HEK293 (cell line): ENCODE measurements at regions not wholly inside any gene's neighbourhood (a gene's known extent, or its start where the extent isn't known, plus 50 kb on each side); places are given as distances from the start of the nearest gene placed in this dataset.

Experiments
- CTCF ChIA-PET: fragments of 350-600 bp; formaldehyde crosslinking; extraction: SDS; loops from one replicate; lab custom pipeline; 2021; ENCODE audit warnings: antibody characterized with exemption; lab: Yijun Ruan, JAX
- POLR2A ChIA-PET: fragments of 300-600 bp; formaldehyde crosslinking; extraction: SDS; loops from one replicate; lab custom pipeline; 2020; ENCODE audit warnings: antibody characterized with exemption, inconsistent platforms; lab: Yijun Ruan, JAX
- H3K27ac ChIP-seq: fragments of 200-500 bp; sonication (Bioruptor generic); 2 replicates; pipeline ENCODE4 v1.5.1; 2014; ENCODE audit warnings: low read depth, low read length, control low read depth, inconsistent platforms; ENCODE audit errors: extremely low read depth
- H3K36me3 ChIP-seq, 2 experiments: fragments of 200-500 bp in 1 of 2; sonication (Bioruptor generic) in 1 of 2; 1 replicate in 1 of 2; 2 replicates in 1 of 2; pipeline ENCODE4 v1.5.1; 2014 to 2017; ENCODE audit warnings: inconsistent platforms in 2 of 2, low read length in 2 of 2; ENCODE audit not compliant: control insufficient read depth in 2 of 2, insufficient read depth in 1 of 2
- H3K4me1 ChIP-seq: fragments of 200-500 bp; sonication (Bioruptor generic); 2 replicates; pipeline ENCODE4 v1.5.1; 2014; ENCODE audit warnings: mild to moderate bottlenecking, low read length, inconsistent platforms; ENCODE audit not compliant: control insufficient read depth, insufficient read depth
- H3K4me3 ChIP-seq: 2 replicates; pipeline ENCODE4 v1.5.1; 2011; ENCODE audit warnings: low read depth, mild to moderate bottlenecking, control low read depth, low read length, moderate library complexity
- H3K9me3 ChIP-seq: fragments of 200-500 bp; sonication (Bioruptor generic); 2 replicates; pipeline ENCODE4 v1.5.1; 2014; ENCODE audit warnings: low read depth, low read length, inconsistent platforms; ENCODE audit not compliant: control insufficient read depth, insufficient read depth
- HOXC10 ChIP-seq: sonication (generic); formaldehyde crosslinking; IDR thresholded peaks from 2 replicates; pipeline ENCODE4 v1.8.1; 2023; ENCODE audit warnings: mild to moderate bottlenecking, missing genetic modification reagents
- WT1 ChIP-seq: fragments of 450-650 bp; formaldehyde crosslinking; IDR thresholded peaks from 2 replicates; pipeline ENCODE4 v1.5.1; 2016; ENCODE audit warnings: missing biosample characterization, missing genetic modification characterization
- ZNF155 ChIP-seq: fragments of 450-650 bp; formaldehyde crosslinking; IDR thresholded peaks from 2 replicates; pipeline ENCODE4 v1.5.1; 2016; ENCODE audit warnings: missing biosample characterization, missing genetic modification characterization
- ZNF157 ChIP-seq: fragments of 450-650 bp; formaldehyde crosslinking; IDR thresholded peaks from 2 replicates; pipeline ENCODE4 v1.5.1; 2016; ENCODE audit warnings: missing biosample characterization, missing genetic modification characterization
- ZNF266 ChIP-seq: fragments of 450-650 bp; formaldehyde crosslinking; IDR thresholded peaks from 2 replicates; pipeline ENCODE4 v1.5.1; 2016; ENCODE audit warnings: missing biosample characterization, missing genetic modification characterization, low read depth
- ZNF274 ChIP-seq, 2 experiments: fragments of 200-500 bp in 1 of 2; fragments of 450-650 bp in 1 of 2; sonication (Bioruptor generic) in 1 of 2; formaldehyde crosslinking in 1 of 2; IDR thresholded peaks; 2 replicates each; pipeline versions ENCODE4 v1.5.1 to v1.6.1; 2014 to 2016; ENCODE audit warnings: borderline replicate concordance in 1 of 2, inconsistent platforms in 1 of 2, low read length in 1 of 2, missing biosample characterization in 1 of 2, missing genetic modification characterization in 1 of 2
- ZNF416 ChIP-seq: fragments of 450-650 bp; formaldehyde crosslinking; IDR thresholded peaks from 2 replicates; pipeline ENCODE4 v1.5.1; 2016; ENCODE audit warnings: missing biosample characterization, missing genetic modification characterization
- ZNF514 ChIP-seq: fragments of 450-650 bp; formaldehyde crosslinking; IDR thresholded peaks from 2 replicates; pipeline ENCODE4 v1.5.1; 2016; ENCODE audit warnings: missing biosample characterization, missing genetic modification characterization
- ZNF521 ChIP-seq: fragments of 450-650 bp; formaldehyde crosslinking; IDR thresholded peaks from 2 replicates; pipeline ENCODE4 v1.5.1; 2017; ENCODE audit warnings: missing biosample characterization, mild to moderate bottlenecking, missing genetic modification characterization
- ZNF585B ChIP-seq: fragments of 450-650 bp; formaldehyde crosslinking; IDR thresholded peaks from 2 replicates; pipeline ENCODE4 v1.5.1; 2016; ENCODE audit warnings: missing biosample characterization, missing genetic modification characterization
- ZNF654 ChIP-seq: fragments of 450-650 bp; formaldehyde crosslinking; IDR thresholded peaks from 2 replicates; pipeline ENCODE4 v1.5.1; 2016; ENCODE audit warnings: low read depth, missing biosample characterization, missing genetic modification characterization
- ZNF664 ChIP-seq: fragments of 450-650 bp; formaldehyde crosslinking; IDR thresholded peaks from 2 replicates; pipeline ENCODE4 v1.5.1; 2016; ENCODE audit warnings: missing biosample characterization, missing genetic modification characterization
- ZSCAN23 ChIP-seq: fragments of 450-650 bp; formaldehyde crosslinking; IDR thresholded peaks from 2 replicates; pipeline ENCODE4 v1.5.1; 2016; ENCODE audit warnings: missing biosample characterization, missing genetic modification characterization
- TF ChIP-seq, protein P1 (sequence below): fragments of 450-650 bp; formaldehyde crosslinking; conservative IDR thresholded peaks from 2 replicates; pipeline ENCODE4 v1.5.1; 2016; ENCODE audit warnings: low read depth, missing biosample characterization, missing genetic modification characterization
- TF ChIP-seq, protein P2 (sequence below): fragments of 450-650 bp; formaldehyde crosslinking; IDR thresholded peaks from 2 replicates; pipeline ENCODE4 v1.5.1; 2016; ENCODE audit warnings: missing biosample characterization, missing genetic modification characterization
- TF ChIP-seq, protein P3 (sequence below): fragments of 450-650 bp; formaldehyde crosslinking; IDR thresholded peaks from 2 replicates; pipeline ENCODE4 v1.5.1; 2016; ENCODE audit warnings: missing biosample characterization, missing genetic modification characterization

DNA sequence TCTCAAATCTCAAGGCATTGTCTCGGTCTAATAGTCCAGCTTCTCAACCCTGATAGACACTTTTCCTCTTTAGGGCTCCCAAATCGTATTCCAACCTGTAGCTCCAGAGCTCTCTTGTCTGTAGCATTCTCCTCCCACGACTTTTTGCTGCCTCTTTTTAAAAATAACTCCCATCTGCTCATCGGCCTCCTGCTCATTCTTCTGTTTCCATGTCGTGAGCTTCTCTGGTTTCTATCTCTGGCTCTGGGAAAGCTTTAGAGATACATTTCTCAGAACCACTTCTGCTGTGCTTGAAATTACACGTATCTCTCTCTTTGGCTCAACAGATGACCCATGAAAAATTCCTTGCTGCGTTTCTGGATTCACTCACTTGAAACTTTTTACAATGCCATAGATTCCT is 609.6 kb upstream of the C16orf82 start (continued):
- TF ChIP-seq, protein P1, sequence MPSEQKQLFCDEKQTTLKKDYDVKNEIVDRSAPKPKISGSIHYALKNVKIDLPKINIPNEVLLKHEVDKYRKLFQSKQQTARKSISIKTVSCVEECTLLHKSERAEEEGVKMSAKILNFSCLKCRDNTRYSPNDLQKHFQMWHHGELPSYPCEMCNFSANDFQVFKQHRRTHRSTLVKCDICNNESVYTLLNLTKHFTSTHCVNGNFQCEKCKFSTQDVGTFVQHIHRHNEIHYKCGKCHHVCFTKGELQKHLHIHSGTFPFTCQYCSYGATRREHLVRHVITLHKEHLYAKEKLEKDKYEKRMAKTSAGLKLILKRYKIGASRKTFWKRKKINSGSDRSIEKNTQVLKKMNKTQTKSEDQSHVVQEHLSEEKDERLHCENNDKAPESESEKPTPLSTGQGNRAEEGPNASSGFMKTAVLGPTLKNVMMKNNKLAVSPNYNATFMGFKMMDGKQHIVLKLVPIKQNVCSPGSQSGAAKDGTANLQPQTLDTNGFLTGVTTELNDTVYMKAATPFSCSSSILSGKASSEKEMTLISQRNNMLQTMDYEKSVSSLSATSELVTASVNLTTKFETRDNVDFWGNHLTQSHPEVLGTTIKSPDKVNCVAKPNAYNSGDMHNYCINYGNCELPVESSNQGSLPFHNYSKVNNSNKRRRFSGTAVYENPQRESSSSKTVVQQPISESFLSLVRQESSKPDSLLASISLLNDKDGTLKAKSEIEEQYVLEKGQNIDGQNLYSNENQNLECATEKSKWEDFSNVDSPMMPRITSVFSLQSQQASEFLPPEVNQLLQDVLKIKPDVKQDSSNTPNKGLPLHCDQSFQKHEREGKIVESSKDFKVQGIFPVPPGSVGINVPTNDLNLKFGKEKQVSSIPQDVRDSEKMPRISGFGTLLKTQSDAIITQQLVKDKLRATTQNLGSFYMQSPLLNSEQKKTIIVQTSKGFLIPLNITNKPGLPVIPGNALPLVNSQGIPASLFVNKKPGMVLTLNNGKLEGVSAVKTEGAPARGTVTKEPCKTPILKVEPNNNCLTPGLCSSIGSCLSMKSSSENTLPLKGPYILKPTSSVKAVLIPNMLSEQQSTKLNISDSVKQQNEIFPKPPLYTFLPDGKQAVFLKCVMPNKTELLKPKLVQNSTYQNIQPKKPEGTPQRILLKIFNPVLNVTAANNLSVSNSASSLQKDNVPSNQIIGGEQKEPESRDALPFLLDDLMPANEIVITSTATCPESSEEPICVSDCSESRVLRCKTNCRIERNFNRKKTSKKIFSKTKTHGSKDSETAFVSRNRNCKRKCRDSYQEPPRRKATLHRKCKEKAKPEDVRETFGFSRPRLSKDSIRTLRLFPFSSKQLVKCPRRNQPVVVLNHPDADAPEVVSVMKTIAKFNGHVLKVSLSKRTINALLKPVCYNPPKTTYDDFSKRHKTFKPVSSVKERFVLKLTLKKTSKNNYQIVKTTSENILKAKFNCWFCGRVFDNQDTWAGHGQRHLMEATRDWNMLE (tag by site-specific recombination), result no peak
- TF ChIP-seq ZNF585B (no peak), ZNF157 (tag by site-specific recombination) (no peak), ZNF521 (tag by site-specific recombination) (no peak), ZNF664 (tag by site-specific recombination) (no peak), ZNF514 (tag by site-specific recombination) (no peak), ZNF266 (tag by site-specific recombination) (no peak), ZNF274 (IDR thresholded peaks at IDR 0.05; ENCODE audit: low read length) (no peak), ZNF274 (tag by site-specific recombination; IDR thresholded peaks at IDR 0.05; ENCODE audit: borderline replicate concordance) (no peak), ZNF654 (tag by site-specific recombination) (no peak), ZSCAN23 (tag by site-specific recombination) (no peak)
- TF ChIP-seq, protein P2, sequence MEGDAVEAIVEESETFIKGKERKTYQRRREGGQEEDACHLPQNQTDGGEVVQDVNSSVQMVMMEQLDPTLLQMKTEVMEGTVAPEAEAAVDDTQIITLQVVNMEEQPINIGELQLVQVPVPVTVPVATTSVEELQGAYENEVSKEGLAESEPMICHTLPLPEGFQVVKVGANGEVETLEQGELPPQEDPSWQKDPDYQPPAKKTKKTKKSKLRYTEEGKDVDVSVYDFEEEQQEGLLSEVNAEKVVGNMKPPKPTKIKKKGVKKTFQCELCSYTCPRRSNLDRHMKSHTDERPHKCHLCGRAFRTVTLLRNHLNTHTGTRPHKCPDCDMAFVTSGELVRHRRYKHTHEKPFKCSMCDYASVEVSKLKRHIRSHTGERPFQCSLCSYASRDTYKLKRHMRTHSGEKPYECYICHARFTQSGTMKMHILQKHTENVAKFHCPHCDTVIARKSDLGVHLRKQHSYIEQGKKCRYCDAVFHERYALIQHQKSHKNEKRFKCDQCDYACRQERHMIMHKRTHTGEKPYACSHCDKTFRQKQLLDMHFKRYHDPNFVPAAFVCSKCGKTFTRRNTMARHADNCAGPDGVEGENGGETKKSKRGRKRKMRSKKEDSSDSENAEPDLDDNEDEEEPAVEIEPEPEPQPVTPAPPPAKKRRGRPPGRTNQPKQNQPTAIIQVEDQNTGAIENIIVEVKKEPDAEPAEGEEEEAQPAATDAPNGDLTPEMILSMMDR (tag by site-specific recombination), result no peak
- TF ChIP-seq, all 188 proteins: peak for 0

DNA sequence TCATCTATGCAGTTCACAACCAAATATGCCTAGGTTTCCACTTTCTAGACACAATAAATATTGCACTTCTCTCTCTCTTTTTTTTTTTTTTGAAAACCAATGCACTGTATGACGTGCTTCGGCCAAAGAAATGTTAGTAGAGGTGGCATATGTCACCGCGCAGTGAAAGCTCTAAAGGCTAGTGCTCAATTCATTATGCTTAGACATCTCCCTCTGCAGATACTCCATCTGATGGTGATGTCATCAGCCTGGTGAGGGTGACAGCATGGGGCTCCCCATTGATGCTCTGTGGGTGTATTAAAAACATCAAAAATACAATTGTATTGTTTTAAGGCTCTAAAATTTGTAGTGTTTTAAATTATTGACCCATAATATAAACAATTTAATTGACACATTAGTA is 608.8 kb upstream of the C16orf82 start:
- TF ChIP-seq ZNF157 (tag by site-specific recombination), result no peak
- no peak for TF ChIP-seq ZNF416 (tag by site-specific recombination)
- TF ChIP-seq ZNF155 (tag by site-specific recombination), result no peak
- no peak for TF ChIP-seq WT1 (tag by site-specific recombination)
- TF ChIP-seq, protein P3, sequence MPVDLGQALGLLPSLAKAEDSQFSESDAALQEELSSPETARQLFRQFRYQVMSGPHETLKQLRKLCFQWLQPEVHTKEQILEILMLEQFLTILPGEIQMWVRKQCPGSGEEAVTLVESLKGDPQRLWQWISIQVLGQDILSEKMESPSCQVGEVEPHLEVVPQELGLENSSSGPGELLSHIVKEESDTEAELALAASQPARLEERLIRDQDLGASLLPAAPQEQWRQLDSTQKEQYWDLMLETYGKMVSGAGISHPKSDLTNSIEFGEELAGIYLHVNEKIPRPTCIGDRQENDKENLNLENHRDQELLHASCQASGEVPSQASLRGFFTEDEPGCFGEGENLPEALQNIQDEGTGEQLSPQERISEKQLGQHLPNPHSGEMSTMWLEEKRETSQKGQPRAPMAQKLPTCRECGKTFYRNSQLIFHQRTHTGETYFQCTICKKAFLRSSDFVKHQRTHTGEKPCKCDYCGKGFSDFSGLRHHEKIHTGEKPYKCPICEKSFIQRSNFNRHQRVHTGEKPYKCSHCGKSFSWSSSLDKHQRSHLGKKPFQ (tag by site-specific recombination), result no peak
- TF ChIP-seq HOXC10, result no peak
- H3K9me3 ChIP-seq, result no peaks in the 10 kb centered on the region
- no peak overlapping the region for H3K27ac ChIP-seq
- no peak overlapping the region for H3K4me3 ChIP-seq
- ChIA-PET CTCF (no interaction called here), POLR2A (no interaction called here)
- no peaks in the 10 kb centered on the region for H3K4me1 ChIP-seq
- no peaks in the 10 kb centered on the region for H3K36me3 ChIP-seq
